ENCODE measurements at regions not wholly inside any gene's neighbourhood (a gene's known extent, or its start where the extent isn't known, plus 50 kb on each side); places are given as distances from the start of the nearest gene placed in this dataset.

- TF ChIP-seq, protein P1, sequence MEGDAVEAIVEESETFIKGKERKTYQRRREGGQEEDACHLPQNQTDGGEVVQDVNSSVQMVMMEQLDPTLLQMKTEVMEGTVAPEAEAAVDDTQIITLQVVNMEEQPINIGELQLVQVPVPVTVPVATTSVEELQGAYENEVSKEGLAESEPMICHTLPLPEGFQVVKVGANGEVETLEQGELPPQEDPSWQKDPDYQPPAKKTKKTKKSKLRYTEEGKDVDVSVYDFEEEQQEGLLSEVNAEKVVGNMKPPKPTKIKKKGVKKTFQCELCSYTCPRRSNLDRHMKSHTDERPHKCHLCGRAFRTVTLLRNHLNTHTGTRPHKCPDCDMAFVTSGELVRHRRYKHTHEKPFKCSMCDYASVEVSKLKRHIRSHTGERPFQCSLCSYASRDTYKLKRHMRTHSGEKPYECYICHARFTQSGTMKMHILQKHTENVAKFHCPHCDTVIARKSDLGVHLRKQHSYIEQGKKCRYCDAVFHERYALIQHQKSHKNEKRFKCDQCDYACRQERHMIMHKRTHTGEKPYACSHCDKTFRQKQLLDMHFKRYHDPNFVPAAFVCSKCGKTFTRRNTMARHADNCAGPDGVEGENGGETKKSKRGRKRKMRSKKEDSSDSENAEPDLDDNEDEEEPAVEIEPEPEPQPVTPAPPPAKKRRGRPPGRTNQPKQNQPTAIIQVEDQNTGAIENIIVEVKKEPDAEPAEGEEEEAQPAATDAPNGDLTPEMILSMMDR (IDR thresholded peaks at IDR 0.05), result no peak
- TF ChIP-seq POLR2A (IDR thresholded peaks at IDR 0.05), result no peak
- Histone ChIP-seq H3K9me3 (no peaks in the 10 kb centered on the region), H3K27me3 (no peaks in the 10 kb centered on the region), H3K4me3 (no peak overlapping the region), H3K4me1 (no peaks in the 10 kb centered on the region), H3K27ac (no peak overlapping the region), H3K36me3 (no peaks in the 10 kb centered on the region)
- intact Hi-C loops (cut with DNase I; ENCODE audit: low total_unique reads), result no loop called here
- DNase-seq, result no peak
Measured at GRCh38 chr18:27869735-27870134, 307.2 kb downstream of the CDH2 start.

DNA sequence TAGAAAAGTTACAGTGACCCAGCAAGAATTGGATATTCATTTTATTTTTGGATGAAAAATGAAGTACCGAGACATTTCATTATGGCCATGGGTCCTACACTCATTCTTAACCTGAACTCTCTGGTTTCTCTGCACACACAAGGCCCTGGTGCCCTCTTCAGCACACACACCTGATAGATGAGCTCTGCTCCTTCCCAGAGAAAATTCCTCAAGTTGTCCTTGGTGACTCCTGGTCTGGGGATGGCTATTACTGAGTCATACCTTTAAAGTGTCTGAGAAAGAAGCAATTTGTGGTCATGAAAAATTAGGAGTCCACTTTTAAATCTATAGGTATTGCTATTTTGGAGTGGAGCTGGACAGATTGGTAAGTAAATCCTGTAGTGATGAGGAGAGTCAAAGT lies 311.5 kb downstream of the CDH2 start:
- no peak for DNase-seq
- H3K27ac ChIP-seq, result no peak overlapping the region
- no peak overlapping the region for H3K4me3 ChIP-seq
- no peak for TF ChIP-seq POLR2A (IDR thresholded peaks at IDR 0.05)
- TF ChIP-seq, protein P1 (IDR thresholded peaks at IDR 0.05), result no peak
- H3K27me3 ChIP-seq, result no peaks in the 10 kb centered on the region
- H3K9me3 ChIP-seq, result no peaks in the 10 kb centered on the region
- intact Hi-C loops (cut with DNase I; ENCODE audit: low total_unique reads), result no loop called here
- no peaks in the 10 kb centered on the region for H3K4me1 ChIP-seq
- H3K36me3 ChIP-seq, result no peaks in the 10 kb centered on the region

- Histone ChIP-seq H3K27ac (no peak overlapping the region), H3K4me3 (no peak overlapping the region), H3K4me1 (no peaks in the 10 kb centered on the region), H3K36me3 (no peaks in the 10 kb centered on the region), H3K9me3 (no peaks in the 10 kb centered on the region), H3K27me3 (no peaks in the 10 kb centered on the region)
- DNase-seq, result no peak
- intact Hi-C loops (cut with DNase I; ENCODE audit: low total_unique reads), result no loop called here
- TF ChIP-seq POLR2A (IDR thresholded peaks at IDR 0.05), result no peak
- TF ChIP-seq, protein P1 (IDR thresholded peaks at IDR 0.05), result no peak
Measured at GRCh38 chr18:27863780-27864430, 313.0 kb downstream of the CDH2 start.

- TF ChIP-seq, protein P1 (IDR thresholded peaks at IDR 0.05), result no peak
- TF ChIP-seq POLR2A (IDR thresholded peaks at IDR 0.05), result no peak
- no peak for DNase-seq
- H3K9me3 ChIP-seq, result no peaks in the 10 kb centered on the region
- no peak overlapping the region for H3K4me3 ChIP-seq
- H3K27ac ChIP-seq, result no peak overlapping the region
- H3K4me1 ChIP-seq, result no peaks in the 10 kb centered on the region
- no peaks in the 10 kb centered on the region for H3K36me3 ChIP-seq
- no peaks in the 10 kb centered on the region for H3K27me3 ChIP-seq
- intact Hi-C loops (cut with DNase I; ENCODE audit: low total_unique reads), result no loop called here
Measured at GRCh38 chr18:27862041-27862682, 314.8 kb downstream of the CDH2 start.

DNA sequence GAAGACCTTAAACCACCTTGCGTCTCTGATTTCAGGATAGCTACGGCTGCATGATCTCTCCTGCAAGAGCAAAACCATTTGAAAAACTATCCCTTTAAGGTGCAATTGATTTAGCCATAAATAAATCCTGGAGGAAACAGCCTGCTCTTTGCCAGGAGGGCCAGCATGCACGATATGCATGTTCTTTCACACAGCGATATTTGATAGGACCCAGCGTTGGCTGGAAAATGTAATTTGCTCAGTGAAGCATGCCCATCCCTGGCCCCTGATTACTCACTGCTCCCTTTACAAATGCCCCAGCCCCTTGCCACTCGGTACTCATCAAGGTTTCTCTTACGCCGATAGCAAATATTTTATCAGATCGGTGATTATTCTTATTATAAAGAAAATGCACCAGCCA lies 315.4 kb downstream of the CDH2 start:
- Histone ChIP-seq H3K27ac (no peak overlapping the region), H3K4me3 (no peak overlapping the region), H3K4me1 (no peaks in the 10 kb centered on the region), H3K9me3 (no peaks in the 10 kb centered on the region), H3K36me3 (no peaks in the 10 kb centered on the region), H3K27me3 (no peaks in the 10 kb centered on the region)
- intact Hi-C loops (cut with DNase I; ENCODE audit: low total_unique reads), result no loop called here
- TF ChIP-seq POLR2A (IDR thresholded peaks at IDR 0.05), result no peak
- TF ChIP-seq, protein P1 (IDR thresholded peaks at IDR 0.05), result no peak
- no peak for DNase-seq

Data from uterus (tissue), 3 donors.